Limb (tissue), 2 donors: ENCODE measurements at regions not wholly inside any gene's neighbourhood (a gene's known extent, or its start where the extent isn't known, plus 50 kb on each side); places are given as distances from the start of the nearest gene placed in this dataset.

Source experiments
- DNase-seq, 2 donors: peaks; one replicate each; pipeline ENCODE4 v3.0.0-alpha.2; 2016; ENCODE audit errors: extremely low spot score in 2 of 2

- peak in 1 of 2 donors; percentile 28 for DNase-seq
Measured at GRCh38 chr5:129400395-129400983, 59.6 kb upstream of the ADAMTS19 start.

GRCh38 chr5:129405222-129405621 lies 54.9 kb upstream of the ADAMTS19 start:
- no peak for DNase-seq

GRCh38 chr5:129406440-129406839 lies 53.7 kb upstream of the ADAMTS19 start:
- DNase-seq: no peak
